ENCODE measurements at regions not wholly inside any gene's neighbourhood (a gene's known extent, or its start where the extent isn't known, plus 50 kb on each side); places are given as distances from the start of the nearest gene placed in this dataset.

DNA sequence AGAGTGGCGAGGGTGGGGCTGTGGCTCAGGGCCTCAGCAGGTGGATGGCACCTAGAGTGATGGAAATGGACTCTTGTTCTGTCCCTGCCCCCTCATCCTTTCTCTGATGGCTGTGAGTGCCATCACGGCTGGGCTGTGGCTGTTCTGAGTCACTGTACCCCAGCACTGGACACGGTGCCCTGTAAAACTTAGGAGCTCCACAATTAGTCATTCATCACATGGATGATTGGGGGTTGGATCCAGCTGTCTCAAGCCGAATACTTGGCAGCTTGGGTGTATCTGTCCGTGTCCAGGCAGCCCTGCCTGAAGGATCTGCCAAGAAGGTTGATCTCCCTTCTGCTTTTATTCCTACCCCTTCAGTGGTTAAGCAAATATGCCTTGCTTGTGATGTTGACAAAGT lies 295.5 kb upstream of the EEF2KMT start:
- TF ChIP-seq CTCF (conservative IDR thresholded peaks at IDR 0.05; ENCODE audit: low read depth, low read length) (no peak), EZH2 (IDR thresholded peaks at IDR 0.05; ENCODE audit: low read length, unreplicated experiment) (no peak), EZH2phosphoT487 (IDR thresholded peaks at IDR 0.05; ENCODE audit: borderline replicate concordance, low read length) (no peak)
